Endodermal cell (in vitro differentiated cells): ENCODE measurements at regions not wholly inside any gene's neighbourhood (a gene's known extent, or its start where the extent isn't known, plus 50 kb on each side); places are given as distances from the start of the nearest gene placed in this dataset.

Source experiments
- DNase-seq: peaks from one replicate; pipeline ENCODE4 v3.0.0-alpha.2; 2017
- H3K27ac ChIP-seq: 2 replicates; pipeline ENCODE4 v1.5.1; 2013; ENCODE audit warnings: mild to moderate bottlenecking, low read depth, low read length, moderate library complexity
- H3K27me3 ChIP-seq: 2 replicates; pipeline ENCODE4 v1.6.1; 2013; ENCODE audit warnings: mild to moderate bottlenecking, low read length, moderate library complexity; ENCODE audit not compliant: insufficient read depth, control insufficient read depth, poor library complexity, severe bottlenecking
- H3K36me3 ChIP-seq: 2 replicates; pipeline ENCODE4 v1.7.0; 2013; ENCODE audit warnings: mild to moderate bottlenecking, low read length, moderate library complexity; ENCODE audit not compliant: control insufficient read depth, insufficient read depth
- H3K4me1 ChIP-seq: one replicate; pipeline ENCODE4 v1.7.0; 2013; ENCODE audit warnings: low read length; ENCODE audit not compliant: control insufficient read depth, insufficient read depth
- H3K4me3 ChIP-seq: 2 replicates; pipeline ENCODE4 v1.5.1; 2013; ENCODE audit warnings: mild to moderate bottlenecking, low read length, moderate library complexity
- H3K9ac ChIP-seq: 2 replicates; pipeline ENCODE4 v1.6.1; 2013; ENCODE audit warnings: mild to moderate bottlenecking, low read length, moderate library complexity; ENCODE audit not compliant: poor library complexity, severe bottlenecking; ENCODE audit errors: extremely low read depth
- H3K9me3 ChIP-seq: 2 replicates; pipeline ENCODE4 v1.6.1; 2013; ENCODE audit warnings: mild to moderate bottlenecking, low read length, moderate library complexity; ENCODE audit not compliant: control insufficient read depth
- H3K27ac Mint-ChIP-seq: 2 replicates; pipeline ENCODE4 v1.8.0; 2020; ENCODE audit warnings: mixed read lengths
- H3K27me3 Mint-ChIP-seq: 2 replicates; pipeline ENCODE4 v1.8.0; 2021; ENCODE audit warnings: mild to moderate bottlenecking, mixed read lengths; ENCODE audit not compliant: insufficient read depth
- H3K36me3 Mint-ChIP-seq: 2 replicates; pipeline ENCODE4 v1.8.0; 2020; ENCODE audit warnings: low read depth, mixed read lengths
- H3K4me1 Mint-ChIP-seq: 2 replicates; pipeline ENCODE4 v1.8.0; 2020; ENCODE audit warnings: mixed read lengths
- H3K4me3 Mint-ChIP-seq: 2 replicates; pipeline ENCODE4 v1.8.0; 2020; ENCODE audit warnings: mild to moderate bottlenecking, moderate library complexity, mixed read lengths
- H3K9me3 Mint-ChIP-seq: 2 replicates; pipeline ENCODE4 v1.8.0; 2020; ENCODE audit warnings: mild to moderate bottlenecking, mixed read lengths
- CTCF ChIP-seq: fragments of 200-600 bp; sonication (generic); conservative IDR thresholded peaks from 2 replicates; pipeline ENCODE4 v1.5.0; 2021; ENCODE audit warnings: antibody characterized with exemption, mild to moderate bottlenecking
- WGBS, 2 experiments: methylation state at CpG; one replicate each; pipeline versions ENCODE4 v1.1.5 to v1.1.7; 2013; ENCODE audit warnings: missing lambda C conversion rate in 2 of 2, mixed read lengths in 1 of 2; ENCODE audit not compliant: insufficient coverage in 1 of 2, insufficient read length in 1 of 2; 5-methylcytosine and 5-hydroxymethylcytosine counted together

GRCh38 chr9:126032135-126032534 is 285.0 kb downstream of the PBX3 start:
- no peak for DNase-seq
- Histone ChIP-seq H3K27ac (no peak overlapping the region), H3K9ac (no peak overlapping the region), H3K36me3 (no peaks in the 10 kb centered on the region), H3K27me3 (no peaks in the 10 kb centered on the region), H3K4me3 (no peak overlapping the region), H3K4me1 (no peaks in the 10 kb centered on the region), H3K9me3 (no peaks in the 10 kb centered on the region)
- Mint-ChIP-seq H3K36me3 (no peaks in the 10 kb centered on the region), H3K9me3 (peaks cover 2% of the 10 kb centered on the region), H3K4me3 (no peak overlapping the region), H3K27ac (no peak overlapping the region), H3K4me1 (no peaks in the 10 kb centered on the region), H3K27me3 (no peaks in the 10 kb centered on the region)
- TF ChIP-seq CTCF = no peak
- WGBS, 2 experiments = 79 to 87% methylated on average over 5 to 7 of the region's 8 CpGs

GRCh38 chr9:126033318-126033717 is 286.1 kb downstream of the PBX3 start:
- Mint-ChIP-seq H3K9me3 (peaks cover 2% of the 10 kb centered on the region), H3K4me1 (no peaks in the 10 kb centered on the region), H3K27me3 (no peaks in the 10 kb centered on the region), H3K36me3 (no peaks in the 10 kb centered on the region), H3K27ac (no peak overlapping the region), H3K4me3 (no peak overlapping the region)
- Histone ChIP-seq H3K4me3 (no peak overlapping the region), H3K9me3 (no peaks in the 10 kb centered on the region), H3K36me3 (no peaks in the 10 kb centered on the region), H3K27me3 (no peaks in the 10 kb centered on the region), H3K4me1 (no peaks in the 10 kb centered on the region), H3K9ac (no peak overlapping the region), H3K27ac (no peak overlapping the region)
- WGBS, 2 experiments = 90 to 93% methylated on average over 2 to 6 of the region's 6 CpGs
- no peak for DNase-seq
- no peak for TF ChIP-seq CTCF

DNA sequence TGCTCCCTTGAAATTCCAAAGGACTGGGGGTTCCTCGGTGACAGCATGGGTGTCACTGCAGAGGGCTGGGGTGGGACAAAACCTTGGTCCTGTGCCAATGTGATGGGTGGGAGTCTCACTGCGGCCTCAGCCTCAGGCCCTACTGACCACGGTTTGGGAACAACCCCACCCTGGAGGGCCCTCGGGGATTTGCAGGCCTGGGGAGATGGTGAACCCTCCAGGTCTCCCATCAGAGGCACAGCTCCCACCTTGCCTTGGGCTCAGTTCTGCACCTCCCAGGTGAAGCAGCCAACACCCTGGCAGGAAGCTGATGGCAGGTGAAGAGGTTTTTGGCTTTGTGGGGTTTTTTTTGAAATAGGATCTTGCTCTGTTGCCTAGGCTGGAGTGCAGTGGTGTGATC is 286.8 kb downstream of the PBX3 start:
- peak; percentile 12 for TF ChIP-seq CTCF
- no peak for DNase-seq
- Histone ChIP-seq H3K4me3 (no peak overlapping the region), H3K9me3 (no peaks in the 10 kb centered on the region), H3K36me3 (no peaks in the 10 kb centered on the region), H3K9ac (no peak overlapping the region), H3K4me1 (no peaks in the 10 kb centered on the region), H3K27me3 (no peaks in the 10 kb centered on the region), H3K27ac (no peak overlapping the region)
- H3K36me3 Mint-ChIP-seq = no peaks in the 10 kb centered on the region
- H3K4me1 Mint-ChIP-seq = no peaks in the 10 kb centered on the region
- no peaks in the 10 kb centered on the region for H3K27me3 Mint-ChIP-seq
- WGBS, 2 experiments = 91 to 94% methylated on average over 3 to 4 of the region's 4 CpGs
- H3K27ac Mint-ChIP-seq = no peak overlapping the region
- no peak overlapping the region for H3K4me3 Mint-ChIP-seq
- no peaks in the 10 kb centered on the region for H3K9me3 Mint-ChIP-seq
